SK-N-SH (cell line): ENCODE measurements at regions not wholly inside any gene's neighbourhood (a gene's known extent, or its start where the extent isn't known, plus 50 kb on each side); places are given as distances from the start of the nearest gene placed in this dataset.

Source experiments
- EP300 ChIP-seq, 2 experiments: IDR thresholded peaks; 2 replicates each; pipeline versions ENCODE4 v1.4.0 to v1.6.1; 2012; ENCODE audit warnings: borderline replicate concordance in 1 of 2, low read depth in 1 of 2, low read length in 1 of 2
- EZH2phosphoT487 ChIP-seq: fragments of 200-600 bp; sonication (generic); IDR thresholded peaks from 2 replicates; pipeline ENCODE4 v1.6.1; 2017; ENCODE audit warnings: low read depth, mixed run types, mild to moderate bottlenecking, antibody characterized with exemption, moderate library complexity, borderline replicate concordance
- FOXM1 ChIP-seq: IDR thresholded peaks from 2 replicates; pipeline ENCODE4 v1.4.0; 2012; ENCODE audit warnings: low read depth, mild to moderate bottlenecking
- GATA2 ChIP-seq: sonication (generic); formaldehyde crosslinking; IDR thresholded peaks from 2 replicates; pipeline ENCODE4 v1.5.0; 2020; ENCODE audit warnings: mild to moderate bottlenecking, missing genetic modification reagents
- POLR2AphosphoS5 ChIP-seq: IDR thresholded peaks from 2 replicates; pipeline ENCODE4 v1.6.1; 2012; ENCODE audit warnings: low read depth, low read length
- RFX5 ChIP-seq: IDR thresholded peaks from 2 replicates; pipeline ENCODE4 v1.6.1; 2012; ENCODE audit warnings: mild to moderate bottlenecking, improper control_type of control experiment, low read length
- SMC3 ChIP-seq: IDR thresholded peaks from 2 replicates; pipeline ENCODE4 v1.6.1; 2012; ENCODE audit warnings: low read depth, low read length, improper control_type of control experiment
- TAF1 ChIP-seq: IDR thresholded peaks from 2 replicates; pipeline ENCODE4 v1.6.1; 2012; ENCODE audit warnings: low read depth, mild to moderate bottlenecking, low read length, moderate library complexity, borderline replicate concordance
- YY1 ChIP-seq: IDR thresholded peaks from 2 replicates; pipeline ENCODE4 v1.4.0; 2012; ENCODE audit warnings: low read depth, mild to moderate bottlenecking
- TF ChIP-seq, protein P1 (sequence below): fragments of 200-600 bp; sonication (generic); IDR thresholded peaks from 2 replicates; pipeline ENCODE4 v1.6.1; 2017; ENCODE audit warnings: antibody characterized with exemption, mild to moderate bottlenecking, moderate library complexity
- TF ChIP-seq, protein P2 (sequence below): IDR thresholded peaks from 2 replicates; pipeline ENCODE4 v1.4.0; 2012; ENCODE audit warnings: low read depth
- TF ChIP-seq, protein P3 (sequence below): IDR thresholded peaks from 2 replicates; pipeline ENCODE4 v1.4.0; 2012; ENCODE audit warnings: low read depth, borderline replicate concordance
- TF ChIP-seq, protein P4 (sequence below): IDR thresholded peaks from 2 replicates; pipeline ENCODE4 v1.6.1; 2012; ENCODE audit warnings: mild to moderate bottlenecking, low read depth, low read length, moderate library complexity

DNA sequence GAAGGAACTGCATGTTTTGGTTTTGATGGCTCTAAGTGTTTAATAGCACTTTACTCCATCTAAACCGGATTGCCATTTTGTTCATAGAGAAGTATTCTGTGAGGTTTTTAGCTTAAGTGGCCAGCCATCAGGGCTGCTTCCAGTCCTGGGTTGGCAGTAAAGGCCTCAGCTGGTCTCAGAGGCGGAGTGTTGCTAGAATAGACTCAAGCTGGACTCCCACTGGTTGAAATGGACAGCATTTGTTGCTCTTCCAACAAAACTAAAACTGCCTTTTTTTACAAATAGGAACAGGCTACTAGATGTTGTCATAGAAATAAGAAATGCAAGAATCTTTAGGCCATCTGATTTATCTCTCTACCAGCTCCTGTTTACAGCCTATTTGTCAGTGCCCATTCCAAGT, 126.4 kb downstream of the MAIP1 start:
- TF ChIP-seq, protein P1, sequence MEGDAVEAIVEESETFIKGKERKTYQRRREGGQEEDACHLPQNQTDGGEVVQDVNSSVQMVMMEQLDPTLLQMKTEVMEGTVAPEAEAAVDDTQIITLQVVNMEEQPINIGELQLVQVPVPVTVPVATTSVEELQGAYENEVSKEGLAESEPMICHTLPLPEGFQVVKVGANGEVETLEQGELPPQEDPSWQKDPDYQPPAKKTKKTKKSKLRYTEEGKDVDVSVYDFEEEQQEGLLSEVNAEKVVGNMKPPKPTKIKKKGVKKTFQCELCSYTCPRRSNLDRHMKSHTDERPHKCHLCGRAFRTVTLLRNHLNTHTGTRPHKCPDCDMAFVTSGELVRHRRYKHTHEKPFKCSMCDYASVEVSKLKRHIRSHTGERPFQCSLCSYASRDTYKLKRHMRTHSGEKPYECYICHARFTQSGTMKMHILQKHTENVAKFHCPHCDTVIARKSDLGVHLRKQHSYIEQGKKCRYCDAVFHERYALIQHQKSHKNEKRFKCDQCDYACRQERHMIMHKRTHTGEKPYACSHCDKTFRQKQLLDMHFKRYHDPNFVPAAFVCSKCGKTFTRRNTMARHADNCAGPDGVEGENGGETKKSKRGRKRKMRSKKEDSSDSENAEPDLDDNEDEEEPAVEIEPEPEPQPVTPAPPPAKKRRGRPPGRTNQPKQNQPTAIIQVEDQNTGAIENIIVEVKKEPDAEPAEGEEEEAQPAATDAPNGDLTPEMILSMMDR: no peak
- TF ChIP-seq TAF1: no peak
- TF ChIP-seq, protein P2, sequence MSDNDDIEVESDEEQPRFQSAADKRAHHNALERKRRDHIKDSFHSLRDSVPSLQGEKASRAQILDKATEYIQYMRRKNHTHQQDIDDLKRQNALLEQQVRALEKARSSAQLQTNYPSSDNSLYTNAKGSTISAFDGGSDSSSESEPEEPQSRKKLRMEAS: no peak
- no peak for TF ChIP-seq EZH2phosphoT487
- TF ChIP-seq, protein P3, sequence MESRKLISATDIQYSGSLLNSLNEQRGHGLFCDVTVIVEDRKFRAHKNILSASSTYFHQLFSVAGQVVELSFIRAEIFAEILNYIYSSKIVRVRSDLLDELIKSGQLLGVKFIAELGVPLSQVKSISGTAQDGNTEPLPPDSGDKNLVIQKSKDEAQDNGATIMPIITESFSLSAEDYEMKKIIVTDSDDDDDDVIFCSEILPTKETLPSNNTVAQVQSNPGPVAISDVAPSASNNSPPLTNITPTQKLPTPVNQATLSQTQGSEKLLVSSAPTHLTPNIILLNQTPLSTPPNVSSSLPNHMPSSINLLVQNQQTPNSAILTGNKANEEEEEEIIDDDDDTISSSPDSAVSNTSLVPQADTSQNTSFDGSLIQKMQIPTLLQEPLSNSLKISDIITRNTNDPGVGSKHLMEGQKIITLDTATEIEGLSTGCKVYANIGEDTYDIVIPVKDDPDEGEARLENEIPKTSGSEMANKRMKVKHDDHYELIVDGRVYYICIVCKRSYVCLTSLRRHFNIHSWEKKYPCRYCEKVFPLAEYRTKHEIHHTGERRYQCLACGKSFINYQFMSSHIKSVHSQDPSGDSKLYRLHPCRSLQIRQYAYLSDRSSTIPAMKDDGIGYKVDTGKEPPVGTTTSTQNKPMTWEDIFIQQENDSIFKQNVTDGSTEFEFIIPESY: no peak
- TF ChIP-seq, protein P4, sequence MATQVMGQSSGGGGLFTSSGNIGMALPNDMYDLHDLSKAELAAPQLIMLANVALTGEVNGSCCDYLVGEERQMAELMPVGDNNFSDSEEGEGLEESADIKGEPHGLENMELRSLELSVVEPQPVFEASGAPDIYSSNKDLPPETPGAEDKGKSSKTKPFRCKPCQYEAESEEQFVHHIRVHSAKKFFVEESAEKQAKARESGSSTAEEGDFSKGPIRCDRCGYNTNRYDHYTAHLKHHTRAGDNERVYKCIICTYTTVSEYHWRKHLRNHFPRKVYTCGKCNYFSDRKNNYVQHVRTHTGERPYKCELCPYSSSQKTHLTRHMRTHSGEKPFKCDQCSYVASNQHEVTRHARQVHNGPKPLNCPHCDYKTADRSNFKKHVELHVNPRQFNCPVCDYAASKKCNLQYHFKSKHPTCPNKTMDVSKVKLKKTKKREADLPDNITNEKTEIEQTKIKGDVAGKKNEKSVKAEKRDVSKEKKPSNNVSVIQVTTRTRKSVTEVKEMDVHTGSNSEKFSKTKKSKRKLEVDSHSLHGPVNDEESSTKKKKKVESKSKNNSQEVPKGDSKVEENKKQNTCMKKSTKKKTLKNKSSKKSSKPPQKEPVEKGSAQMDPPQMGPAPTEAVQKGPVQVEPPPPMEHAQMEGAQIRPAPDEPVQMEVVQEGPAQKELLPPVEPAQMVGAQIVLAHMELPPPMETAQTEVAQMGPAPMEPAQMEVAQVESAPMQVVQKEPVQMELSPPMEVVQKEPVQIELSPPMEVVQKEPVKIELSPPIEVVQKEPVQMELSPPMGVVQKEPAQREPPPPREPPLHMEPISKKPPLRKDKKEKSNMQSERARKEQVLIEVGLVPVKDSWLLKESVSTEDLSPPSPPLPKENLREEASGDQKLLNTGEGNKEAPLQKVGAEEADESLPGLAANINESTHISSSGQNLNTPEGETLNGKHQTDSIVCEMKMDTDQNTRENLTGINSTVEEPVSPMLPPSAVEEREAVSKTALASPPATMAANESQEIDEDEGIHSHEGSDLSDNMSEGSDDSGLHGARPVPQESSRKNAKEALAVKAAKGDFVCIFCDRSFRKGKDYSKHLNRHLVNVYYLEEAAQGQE: no peak
- no peak for TF ChIP-seq EP300 (IDR thresholded peaks at IDR 0.05; ENCODE audit: borderline replicate concordance in 1 of 2, low read depth in 1 of 2, low read length in 1 of 2)
- no peak for TF ChIP-seq POLR2AphosphoS5
- no peak for TF ChIP-seq FOXM1
- no peak for TF ChIP-seq YY1
- TF ChIP-seq RFX5: no peak
- TF ChIP-seq SMC3: no peak
- TF ChIP-seq GATA2 (CRISPR knock-in tag): no peak
